ENCODE measurements at regions not wholly inside any gene's neighbourhood (a gene's known extent, or its start where the extent isn't known, plus 50 kb on each side); places are given as distances from the start of the nearest gene placed in this dataset.

DNA sequence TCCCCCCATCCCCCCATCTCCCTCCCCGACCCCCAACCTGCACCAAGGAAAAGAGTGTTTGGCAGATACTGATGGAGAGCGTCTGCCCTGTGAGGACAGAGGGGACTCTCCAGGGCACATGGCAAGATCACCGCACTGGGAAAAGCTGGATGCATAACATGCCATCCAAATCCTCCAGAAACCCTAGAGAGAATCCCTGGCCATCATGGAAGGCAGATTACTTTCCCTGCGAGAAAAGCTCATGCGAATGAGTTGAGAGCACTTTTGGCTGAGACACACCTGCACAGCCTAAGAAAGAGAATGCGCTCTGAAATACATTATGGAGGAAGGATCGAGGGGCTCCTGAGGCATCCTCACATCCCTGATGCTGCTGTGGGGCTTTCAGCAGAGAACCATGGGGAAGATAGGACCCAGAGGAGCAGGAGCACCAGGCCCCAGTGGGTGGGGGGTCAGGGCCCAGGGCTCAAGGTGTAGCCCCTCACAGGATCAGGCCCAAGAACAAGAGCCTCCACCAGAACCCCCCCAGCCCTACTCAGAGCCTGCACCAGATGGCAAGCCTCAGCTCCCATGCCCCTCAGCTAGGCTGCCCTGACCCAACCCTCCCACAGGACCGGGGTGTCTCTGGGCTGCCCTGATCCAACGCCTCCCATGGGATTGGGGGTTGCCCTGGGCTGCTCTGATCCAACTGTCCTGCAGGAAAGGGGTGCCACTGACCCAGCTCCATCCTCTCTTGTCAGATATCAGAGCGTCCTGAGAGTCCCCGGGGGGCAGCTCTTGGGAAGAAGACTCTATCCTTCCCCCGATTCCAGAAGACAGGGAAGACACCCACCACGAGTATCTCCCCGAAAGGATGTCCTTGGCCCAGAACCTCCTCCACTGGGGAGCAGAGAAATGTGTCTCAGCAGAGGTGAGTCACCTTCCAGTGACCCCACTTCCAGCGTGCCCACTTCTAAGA, 153.4 kb downstream of the NDUFA10 start:
- TF ChIP-seq, protein P1, sequence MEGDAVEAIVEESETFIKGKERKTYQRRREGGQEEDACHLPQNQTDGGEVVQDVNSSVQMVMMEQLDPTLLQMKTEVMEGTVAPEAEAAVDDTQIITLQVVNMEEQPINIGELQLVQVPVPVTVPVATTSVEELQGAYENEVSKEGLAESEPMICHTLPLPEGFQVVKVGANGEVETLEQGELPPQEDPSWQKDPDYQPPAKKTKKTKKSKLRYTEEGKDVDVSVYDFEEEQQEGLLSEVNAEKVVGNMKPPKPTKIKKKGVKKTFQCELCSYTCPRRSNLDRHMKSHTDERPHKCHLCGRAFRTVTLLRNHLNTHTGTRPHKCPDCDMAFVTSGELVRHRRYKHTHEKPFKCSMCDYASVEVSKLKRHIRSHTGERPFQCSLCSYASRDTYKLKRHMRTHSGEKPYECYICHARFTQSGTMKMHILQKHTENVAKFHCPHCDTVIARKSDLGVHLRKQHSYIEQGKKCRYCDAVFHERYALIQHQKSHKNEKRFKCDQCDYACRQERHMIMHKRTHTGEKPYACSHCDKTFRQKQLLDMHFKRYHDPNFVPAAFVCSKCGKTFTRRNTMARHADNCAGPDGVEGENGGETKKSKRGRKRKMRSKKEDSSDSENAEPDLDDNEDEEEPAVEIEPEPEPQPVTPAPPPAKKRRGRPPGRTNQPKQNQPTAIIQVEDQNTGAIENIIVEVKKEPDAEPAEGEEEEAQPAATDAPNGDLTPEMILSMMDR (IDR thresholded peaks at IDR 0.05) = no peak
- no peak for TF ChIP-seq POLR2A (IDR thresholded peaks at IDR 0.05)

All from testis (tissue), 2 donors.